GM21515 (cell line): ENCODE measurements at regions not wholly inside any gene's neighbourhood (a gene's known extent, or its start where the extent isn't known, plus 50 kb on each side); places are given as distances from the start of the nearest gene placed in this dataset.
"Not testable (repeated sequence)": the region's sequence is repeated elsewhere in the genome, so short reads cannot be mapped to it uniquely, and the experiment has no call there.

Experiments used
- ATAC-seq: cut with Tn5 transposase; IDR thresholded peaks from one replicate; pipeline ENCODE4 v1.9.1; 2021; ENCODE audit not compliant: unreplicated experiment

DNA sequence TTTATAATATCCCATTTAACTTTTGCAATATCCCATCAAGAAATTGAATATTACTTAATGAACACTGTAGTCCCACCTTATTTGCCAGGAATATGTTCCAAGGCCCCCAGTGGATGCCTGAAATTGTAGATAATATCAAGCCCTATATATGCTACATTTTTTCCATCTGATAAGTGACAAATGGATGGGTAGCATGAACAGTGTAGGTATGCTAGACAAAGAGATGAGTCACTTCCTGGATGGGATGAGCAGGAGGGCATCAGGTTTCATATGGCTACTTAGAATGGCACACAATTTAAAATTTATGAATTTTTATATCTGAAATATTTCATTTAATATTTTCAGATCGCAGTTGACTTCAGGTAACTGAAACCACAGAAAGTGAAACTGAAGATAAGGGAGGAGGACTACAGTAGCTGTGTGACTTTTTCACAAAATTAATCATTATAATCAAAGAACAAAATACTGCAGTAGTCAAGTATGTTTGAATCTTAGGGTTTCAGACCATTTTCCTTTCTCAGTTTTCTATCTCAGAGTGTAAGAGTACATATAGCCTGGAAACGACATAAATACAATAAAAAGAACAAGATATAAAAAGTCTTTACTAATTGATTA lies 636.4 kb upstream of the ARRDC3 start:
- no peak for ATAC-seq

DNA sequence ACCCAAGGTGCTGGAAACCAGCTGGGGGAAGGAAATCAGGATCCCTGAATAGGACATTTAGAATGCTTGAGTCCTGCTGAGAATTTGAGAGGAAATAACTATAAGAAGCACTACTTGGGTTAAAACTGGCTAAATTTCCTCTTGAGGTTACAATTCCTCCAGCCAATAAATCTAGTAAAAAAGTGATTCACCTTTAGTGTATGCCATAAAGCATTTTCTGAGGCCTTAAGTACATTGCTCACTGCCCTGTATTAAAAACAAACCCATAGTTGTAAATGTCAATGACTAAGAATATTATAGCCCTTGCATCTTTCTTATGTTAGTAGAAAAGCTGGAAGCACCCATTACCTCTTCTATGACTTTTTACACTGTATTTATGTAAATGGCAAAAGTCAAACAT lies 634.7 kb upstream of the ARRDC3 start:
- no peak for ATAC-seq

DNA sequence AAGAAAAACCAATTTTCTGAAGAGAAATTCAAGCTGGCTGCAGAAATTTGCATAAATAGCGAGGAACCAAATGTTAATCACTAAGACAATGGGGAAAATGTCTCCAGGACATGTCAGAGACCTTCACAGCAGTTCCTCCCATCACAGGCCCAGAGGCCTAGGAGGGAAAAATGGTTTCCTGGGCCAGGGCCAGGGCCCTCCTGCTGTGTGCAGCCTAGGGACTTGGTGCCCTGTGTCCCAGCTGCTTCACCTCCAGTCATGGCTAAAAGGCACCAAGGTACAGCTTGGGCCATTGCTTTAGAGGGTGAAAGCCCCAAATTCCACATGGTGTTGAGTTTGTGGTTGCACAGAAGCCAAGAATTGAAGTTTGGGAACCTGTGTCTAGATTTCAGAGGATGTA lies 628.7 kb upstream of the ARRDC3 start:
- ATAC-seq, result not testable (repeated sequence)

DNA sequence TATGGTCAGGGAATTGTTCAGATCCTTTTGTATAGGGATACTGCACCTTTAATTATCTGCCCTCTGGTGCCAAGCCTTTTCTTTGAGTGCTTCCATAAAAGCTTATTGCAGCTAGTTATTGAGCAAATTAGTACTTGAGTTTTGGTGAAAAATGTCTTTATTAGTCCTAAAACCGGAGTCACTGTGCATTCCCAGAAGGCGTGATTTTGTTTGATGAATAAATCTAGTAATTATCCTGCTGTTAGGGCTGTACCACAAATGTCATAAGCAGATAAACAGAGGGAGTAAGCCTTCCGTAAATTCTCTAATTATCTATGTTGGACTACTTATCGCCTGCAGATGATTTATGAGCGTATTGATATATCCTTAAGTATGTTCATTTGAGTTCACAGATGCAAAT lies 620.7 kb upstream of the ARRDC3 start:
- ATAC-seq, result no peak

DNA sequence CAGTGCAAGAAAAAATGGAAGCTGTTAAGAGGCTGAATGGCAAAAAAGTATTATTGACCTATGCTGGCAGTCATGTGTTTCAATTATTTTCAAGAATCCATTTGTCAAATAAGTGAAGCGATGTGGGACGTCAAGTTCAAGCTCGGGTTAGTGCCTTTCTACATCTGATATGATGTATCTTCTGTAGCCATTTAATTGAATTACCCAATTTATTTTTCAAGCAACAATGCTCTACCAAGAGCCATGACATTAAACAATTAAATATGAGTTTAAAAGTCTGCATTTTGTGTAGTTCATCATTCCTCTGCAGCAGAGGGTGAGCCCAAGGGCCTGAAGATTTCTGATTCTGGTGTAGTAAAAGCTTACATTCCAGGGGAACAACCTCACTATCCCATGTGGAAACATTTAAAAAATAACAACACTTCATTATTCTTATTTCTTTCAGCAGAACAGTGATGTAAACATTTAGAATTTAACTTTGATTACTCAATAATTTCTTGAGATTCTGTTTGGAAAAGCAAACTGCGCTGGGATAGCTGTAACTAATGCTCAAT lies 619.7 kb upstream of the ARRDC3 start:
- no peak for ATAC-seq

DNA sequence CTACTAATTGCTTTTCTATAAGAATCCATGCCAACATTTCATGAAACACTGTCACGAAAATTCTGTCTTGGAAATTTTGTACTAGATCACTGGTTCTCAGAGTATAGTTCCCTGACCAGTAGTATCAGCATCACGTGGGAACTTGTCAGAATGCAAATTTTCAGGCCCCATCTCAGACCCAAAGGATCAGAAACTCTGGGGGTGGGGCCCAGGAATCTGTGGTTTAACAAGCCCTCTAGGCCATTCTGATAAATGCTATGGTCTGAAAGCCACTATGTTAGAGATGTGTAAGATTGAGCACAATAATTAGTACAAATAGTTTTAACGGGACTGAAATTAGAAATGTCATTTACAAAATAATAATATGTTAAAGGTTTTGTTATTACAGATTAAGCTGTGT lies 615.7 kb upstream of the ARRDC3 start:
- no peak for ATAC-seq

DNA sequence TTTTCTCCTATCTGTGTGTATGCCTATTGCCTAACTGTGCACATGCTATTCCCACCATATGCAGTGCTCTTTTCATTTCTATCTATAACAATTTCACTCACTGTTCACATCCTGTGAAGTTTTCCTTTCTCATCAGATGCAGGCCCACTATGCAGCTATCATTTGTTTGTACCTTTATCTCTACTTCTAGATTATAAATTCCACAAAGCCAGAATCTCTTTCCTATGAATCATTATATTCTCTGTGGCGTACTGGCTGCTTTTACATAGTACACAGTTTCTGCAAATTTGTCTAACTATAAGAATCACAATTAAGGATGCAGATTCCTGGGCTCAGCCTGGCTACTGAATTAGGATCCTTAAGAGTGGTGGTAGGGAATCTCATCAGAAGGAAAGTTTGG lies 600.8 kb upstream of the ARRDC3 start:
- no peak for ATAC-seq

DNA sequence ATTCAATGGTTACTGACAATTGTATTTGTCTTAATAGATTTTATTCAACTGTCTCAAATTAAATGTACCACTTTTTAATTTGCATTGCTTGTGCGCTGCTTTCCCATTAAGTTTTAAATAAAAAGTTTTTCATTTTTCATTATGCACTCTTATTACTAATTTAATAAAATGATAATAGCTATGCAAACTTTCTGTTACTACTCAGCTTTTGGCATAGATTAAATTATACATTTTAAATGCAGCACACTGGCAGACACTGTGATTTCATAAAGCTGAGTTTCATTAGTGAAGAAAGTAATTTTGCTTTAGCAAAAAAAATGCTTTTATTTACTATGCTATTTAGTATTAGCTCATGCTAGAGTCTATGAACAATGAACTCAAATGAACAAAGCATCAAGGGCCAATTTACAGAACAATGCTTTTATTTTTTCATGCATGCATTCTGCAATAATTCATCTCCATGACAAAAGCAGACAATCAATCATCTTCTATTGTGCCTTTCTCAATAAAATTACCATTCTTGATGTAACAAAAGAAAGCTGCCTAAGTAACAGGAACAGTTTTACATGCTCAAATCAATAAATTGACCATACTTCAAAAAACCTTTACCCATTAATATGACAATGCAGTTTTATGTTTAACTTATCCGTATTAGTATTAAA lies 595.2 kb upstream of the ARRDC3 start:
- ATAC-seq, result no peak

DNA sequence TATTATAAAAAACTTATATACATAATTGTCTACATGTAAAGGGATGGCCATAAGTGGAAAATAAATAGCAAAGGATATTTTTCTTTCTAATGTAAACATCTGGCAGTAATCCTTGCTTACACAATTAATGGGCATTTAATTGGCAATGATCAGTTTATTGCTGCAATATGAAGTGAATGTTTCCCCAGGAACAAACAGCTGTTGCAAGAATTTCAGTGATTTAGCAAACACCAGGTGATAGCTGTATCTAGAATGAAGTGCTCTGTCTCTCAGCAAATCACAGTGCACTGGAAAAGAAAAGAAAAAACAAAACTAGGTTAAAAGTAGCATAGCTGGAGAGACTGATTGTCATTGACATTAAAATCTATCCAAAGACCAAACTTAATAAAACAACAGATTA lies 594.5 kb upstream of the ARRDC3 start:
- ATAC-seq, result no peak

DNA sequence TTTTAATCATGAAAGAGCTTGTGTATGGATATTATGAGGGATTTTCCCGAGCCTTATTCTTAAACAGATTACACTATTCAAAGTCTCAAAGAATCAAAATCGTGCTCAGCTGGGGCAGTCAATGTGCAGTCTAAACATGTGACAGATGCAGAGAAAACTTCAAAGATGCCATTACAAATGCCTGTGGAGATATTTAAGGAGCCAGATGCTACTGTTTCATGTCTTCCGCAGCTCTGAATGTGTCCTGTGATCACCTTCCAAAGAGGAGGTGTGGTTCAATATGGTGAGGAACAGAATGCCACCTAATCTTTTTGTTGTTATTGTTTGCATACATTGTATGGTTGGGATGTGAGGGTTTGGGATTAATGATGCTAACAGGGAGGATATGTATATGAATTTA lies 593.3 kb upstream of the ARRDC3 start:
- ATAC-seq, result no peak

DNA sequence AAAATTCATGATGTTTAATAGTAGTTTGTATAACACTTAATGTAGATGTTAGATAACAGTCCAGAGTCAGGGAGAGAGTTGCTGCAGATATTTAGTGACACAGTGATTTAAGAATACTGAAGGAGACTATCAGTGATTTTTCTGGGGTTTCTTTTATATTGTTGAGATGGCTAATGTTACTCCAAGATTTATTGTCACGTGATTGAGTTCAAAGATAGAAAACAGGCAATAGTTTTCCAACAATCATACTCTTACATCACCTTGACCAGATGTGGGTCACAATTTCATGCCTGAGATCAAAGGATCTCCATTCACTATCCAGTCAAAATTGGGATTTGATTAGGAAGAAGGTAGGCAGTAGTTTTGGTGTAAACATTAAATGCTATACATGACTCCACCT lies 580.0 kb upstream of the ARRDC3 start:
- ATAC-seq, result no peak

DNA sequence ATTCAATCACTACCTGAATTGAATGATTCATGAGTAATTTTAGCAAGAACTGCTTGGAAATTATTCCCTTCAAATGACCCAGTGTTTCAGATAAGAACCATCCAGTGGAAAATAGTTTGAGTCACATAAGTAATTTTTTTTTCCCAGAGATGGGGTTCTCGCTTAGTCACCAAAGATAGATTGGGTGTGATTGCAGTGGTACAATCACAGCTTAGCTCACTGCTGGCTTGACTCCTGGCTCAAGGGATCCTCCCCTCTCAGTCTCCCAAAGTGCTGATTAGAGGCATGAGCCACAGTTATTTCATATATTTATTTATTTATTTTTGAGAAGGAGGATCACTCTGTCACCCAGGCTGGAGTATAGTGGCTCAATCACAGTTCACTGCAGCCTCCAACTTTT lies 574.5 kb upstream of the ARRDC3 start:
- ATAC-seq, result no peak

DNA sequence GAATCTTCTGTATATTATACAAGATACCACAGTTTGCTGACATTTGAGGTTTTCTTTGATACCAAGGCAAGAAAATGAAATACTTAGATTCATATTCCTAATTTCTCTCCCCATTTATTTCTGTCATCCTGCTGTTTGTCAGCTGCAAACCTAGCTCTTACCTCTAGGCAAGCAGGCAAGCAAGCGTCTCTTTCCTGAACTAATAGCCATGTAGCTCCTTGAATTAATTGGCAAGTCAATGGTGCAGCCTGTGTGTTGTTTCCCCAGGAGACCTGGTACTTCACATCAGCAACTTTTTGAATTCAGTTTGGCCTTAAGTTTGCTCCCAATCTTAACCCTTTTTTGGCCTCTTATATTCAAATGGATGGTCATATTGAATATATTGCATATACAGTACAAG lies 573.6 kb upstream of the ARRDC3 start:
- ATAC-seq, result no peak

DNA sequence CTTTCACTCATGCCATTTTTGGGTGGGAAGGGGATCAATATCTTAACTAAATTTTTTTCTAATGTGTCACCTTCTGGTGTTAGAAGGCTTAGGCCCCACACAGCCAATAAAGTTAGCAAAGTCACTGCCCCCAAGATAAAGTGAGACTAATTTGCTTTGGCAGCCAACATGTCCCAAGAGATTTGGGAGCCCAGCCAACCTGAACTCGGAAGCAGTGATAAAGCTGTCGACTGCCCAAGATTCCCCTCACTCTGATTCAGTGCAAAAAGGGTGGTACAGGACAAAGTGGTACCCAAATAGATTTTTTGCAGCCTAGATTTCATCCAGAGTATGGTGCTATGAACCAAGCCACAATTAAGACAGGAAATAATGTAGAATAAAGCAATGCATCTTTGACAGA lies 572.5 kb upstream of the ARRDC3 start:
- no peak for ATAC-seq

DNA sequence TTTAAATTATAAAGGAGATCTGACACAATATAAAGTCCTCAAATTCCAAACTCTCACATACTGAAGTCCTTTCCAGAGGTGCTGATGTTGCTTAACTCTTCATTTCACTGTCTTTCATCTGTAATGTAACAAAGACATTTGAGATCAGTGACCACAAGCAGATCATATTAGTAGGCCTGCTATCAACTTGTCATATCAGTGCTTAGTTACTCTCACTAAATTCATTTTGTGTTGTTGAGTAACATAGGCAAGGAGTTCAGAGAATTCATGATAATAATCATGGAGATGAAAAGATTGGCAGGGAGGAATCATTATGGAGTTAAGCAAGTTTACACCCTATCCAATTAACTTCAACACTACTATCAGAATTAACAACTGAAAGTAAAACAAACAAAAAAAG lies 571.0 kb upstream of the ARRDC3 start:
- ATAC-seq, result no peak

DNA sequence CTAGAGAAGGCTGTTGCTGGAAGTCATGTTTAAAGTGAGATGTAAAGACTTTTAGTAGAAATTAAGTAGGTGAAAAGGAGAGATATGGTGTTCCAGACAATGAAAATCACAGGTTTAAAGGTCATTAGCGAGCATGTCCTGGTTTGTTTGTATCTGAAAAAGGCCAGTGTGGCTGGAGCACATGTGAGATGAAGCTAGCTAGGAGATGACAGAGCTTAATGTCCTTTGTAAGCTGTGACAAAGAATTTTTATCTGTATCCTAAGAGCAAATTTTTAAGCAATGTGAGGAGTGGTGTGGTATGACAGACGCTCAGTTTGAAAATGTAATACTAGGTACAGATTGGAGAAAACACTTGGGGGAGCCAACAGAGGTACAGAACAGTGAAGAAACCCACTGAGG lies 567.2 kb upstream of the ARRDC3 start:
- ATAC-seq, result no peak

DNA sequence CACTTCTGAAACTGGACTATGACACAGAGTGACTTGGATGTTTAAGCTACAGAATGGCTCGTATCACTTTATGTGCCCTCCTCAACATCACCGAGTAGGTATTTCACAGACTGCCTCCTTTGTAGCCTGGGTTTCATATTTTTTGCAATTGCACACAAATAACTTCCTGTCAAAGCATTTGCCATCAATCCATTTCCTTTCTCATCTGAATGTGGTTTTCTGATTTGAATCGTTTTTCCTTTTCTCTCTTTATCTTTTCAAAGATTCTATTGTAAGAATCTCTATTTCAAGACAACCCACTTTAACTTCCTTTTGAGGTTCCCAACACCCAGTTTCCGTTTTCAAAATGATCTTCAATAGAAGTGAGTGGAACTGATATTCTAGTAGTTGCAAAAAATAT lies 563.8 kb upstream of the ARRDC3 start:
- no peak for ATAC-seq

DNA sequence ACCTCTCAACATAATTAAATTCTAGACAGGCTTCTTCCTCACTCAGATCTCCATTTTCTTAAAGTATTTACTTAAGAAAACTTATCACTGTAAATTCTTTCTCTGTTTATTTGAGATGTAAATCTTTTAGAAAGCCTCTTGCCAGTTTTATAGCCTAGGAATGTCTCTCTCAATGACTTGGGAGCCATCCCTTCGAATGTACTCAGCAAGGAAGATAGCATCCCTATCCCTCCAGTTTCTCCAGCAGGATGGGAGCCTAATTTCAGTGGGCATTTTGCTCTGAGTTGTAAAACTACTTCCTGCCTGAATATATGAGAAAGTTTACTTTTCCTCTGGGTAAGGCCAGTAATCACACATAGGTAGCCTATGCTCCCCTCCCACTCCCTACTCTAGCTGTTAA lies 558.5 kb upstream of the ARRDC3 start:
- no peak for ATAC-seq

DNA sequence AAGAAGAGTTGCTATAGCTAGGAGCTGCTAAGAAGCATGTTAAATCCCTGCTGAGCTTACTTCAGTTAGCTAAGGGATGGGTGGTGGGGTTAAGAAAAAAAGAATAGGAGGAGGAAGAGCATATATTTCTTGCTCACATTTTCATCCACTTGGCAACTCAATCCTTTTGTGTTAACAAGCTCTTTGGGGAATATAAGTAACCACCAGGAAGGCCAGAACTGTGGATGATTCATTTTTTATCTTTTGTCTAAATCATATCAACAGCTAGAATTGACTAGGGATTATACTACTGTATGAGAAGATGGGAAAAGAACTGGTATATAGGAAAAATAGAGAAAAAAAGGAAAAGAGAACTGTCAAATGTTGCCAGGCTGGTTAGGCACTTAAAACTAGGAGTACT lies 555.3 kb upstream of the ARRDC3 start:
- ATAC-seq, result no peak

DNA sequence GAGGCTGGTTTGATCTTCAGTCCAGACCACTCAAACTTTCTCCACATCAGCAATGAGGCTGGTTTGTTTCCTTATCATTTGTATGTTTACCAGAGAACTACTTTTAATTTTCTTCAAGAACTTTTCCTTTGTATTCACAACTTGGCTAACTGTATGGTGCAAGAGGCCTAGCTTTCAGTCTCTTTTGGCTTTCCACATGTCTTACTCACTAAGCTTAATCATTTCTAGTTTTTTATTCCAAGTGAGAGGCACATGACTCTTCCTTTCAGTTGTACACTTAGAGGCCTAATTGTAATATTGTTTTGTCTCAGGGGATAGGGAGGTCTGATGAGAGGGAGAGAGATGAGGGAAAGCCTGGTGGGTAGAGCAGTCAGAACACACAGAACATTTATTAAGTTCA lies 554.0 kb upstream of the ARRDC3 start:
- no peak for ATAC-seq

DNA sequence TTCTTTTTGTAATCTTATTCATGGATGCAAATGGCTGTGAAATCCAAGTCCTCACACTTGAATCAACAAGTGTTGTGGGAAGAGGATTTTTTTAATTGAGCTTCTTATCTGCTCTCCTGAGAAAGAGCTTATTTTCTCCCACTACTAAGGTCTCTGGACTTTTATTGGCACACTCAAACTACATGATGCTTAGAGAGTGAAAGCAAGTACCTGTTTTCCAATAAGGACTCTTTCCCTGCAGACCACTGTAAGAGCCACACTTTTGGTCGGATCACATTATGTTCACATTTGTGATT lies 546.4 kb upstream of the ARRDC3 start:
- no peak for ATAC-seq

DNA sequence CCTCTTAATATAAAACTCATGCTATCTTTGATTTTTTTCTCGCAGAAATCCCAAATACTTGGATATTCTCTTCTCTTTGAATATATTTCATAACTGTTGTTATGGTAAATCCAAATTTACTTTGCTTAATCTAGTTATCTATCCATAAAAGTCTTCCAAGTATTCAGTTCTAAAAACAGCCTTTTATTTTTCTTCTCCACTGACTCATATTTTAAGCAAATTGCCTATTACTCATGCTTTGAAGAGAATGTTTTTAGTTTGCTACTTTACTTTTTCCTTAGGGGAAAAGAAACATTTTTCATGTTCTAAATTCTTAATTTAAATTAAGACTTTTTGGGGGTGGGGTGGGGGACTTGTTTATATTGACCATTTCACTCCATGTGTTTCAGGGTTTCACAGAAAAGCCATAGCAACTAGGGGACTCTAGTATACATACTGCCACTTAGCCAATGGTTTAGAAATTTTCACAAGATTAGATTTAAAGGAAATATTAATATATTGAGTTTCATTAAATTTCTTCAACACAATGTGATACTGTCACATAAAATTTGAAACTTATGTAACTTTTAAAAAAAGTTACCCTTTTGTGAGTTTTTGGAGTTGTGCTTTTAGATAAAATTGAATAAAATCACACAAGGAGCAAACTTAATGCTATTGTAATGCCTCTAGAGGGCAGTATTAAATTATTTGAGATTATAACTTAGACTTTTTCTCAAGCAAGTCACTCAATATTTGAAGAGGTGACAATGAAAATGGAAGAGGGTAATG lies 545.8 kb upstream of the ARRDC3 start:
- ATAC-seq, result no peak
